Astrocyte of the cerebellum (primary cell): ENCODE measurements at regions not wholly inside any gene's neighbourhood (a gene's known extent, or its start where the extent isn't known, plus 50 kb on each side); places are given as distances from the start of the nearest gene placed in this dataset.

Experiments
- DNase-seq: peaks from one replicate; pipeline ENCODE4 v3.0.0-alpha.2; 2011; ENCODE audit warnings: low read depth
- H3K4me3 ChIP-seq: 2 replicates; pipeline ENCODE4 v1.5.1; 2011; ENCODE audit warnings: mild to moderate bottlenecking, low read depth, low read length, moderate library complexity
- in situ Hi-C: cut with HindIII; loops from 2 replicates; pipeline ENCODE4 v1.10.0; 2017; ENCODE audit warnings: low sequenced_read_pairs
- TF ChIP-seq, protein P1 (sequence below): IDR thresholded peaks from 2 replicates; pipeline ENCODE4 v1.5.1; 2012; ENCODE audit warnings: low read length, low read depth, moderate library complexity, mild to moderate bottlenecking; ENCODE audit errors: missing control alignments

DNA sequence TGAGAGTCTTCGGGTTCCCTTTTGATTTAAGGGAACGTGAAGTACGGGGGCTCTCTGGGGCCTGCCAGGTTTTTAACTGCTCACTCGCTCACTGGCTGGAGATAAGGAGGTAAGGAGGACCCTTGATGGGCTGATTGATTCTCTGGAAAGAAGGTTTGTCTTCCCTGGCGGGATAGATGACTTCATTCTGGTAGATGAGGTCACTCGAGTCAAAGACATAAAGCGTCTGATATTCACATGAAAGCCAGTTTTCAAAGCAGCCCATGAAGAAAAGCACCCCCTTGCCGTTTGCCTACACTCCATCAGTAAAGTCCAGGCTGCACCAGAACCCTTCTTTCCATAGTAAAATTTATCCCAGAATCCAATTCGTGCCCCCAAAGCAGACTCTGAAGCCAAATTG lies 233.7 kb upstream of the IRX5 start:
- TF ChIP-seq, protein P1, sequence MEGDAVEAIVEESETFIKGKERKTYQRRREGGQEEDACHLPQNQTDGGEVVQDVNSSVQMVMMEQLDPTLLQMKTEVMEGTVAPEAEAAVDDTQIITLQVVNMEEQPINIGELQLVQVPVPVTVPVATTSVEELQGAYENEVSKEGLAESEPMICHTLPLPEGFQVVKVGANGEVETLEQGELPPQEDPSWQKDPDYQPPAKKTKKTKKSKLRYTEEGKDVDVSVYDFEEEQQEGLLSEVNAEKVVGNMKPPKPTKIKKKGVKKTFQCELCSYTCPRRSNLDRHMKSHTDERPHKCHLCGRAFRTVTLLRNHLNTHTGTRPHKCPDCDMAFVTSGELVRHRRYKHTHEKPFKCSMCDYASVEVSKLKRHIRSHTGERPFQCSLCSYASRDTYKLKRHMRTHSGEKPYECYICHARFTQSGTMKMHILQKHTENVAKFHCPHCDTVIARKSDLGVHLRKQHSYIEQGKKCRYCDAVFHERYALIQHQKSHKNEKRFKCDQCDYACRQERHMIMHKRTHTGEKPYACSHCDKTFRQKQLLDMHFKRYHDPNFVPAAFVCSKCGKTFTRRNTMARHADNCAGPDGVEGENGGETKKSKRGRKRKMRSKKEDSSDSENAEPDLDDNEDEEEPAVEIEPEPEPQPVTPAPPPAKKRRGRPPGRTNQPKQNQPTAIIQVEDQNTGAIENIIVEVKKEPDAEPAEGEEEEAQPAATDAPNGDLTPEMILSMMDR: no peak
- H3K4me3 ChIP-seq: no peak overlapping the region
- no peak for DNase-seq
- in situ Hi-C loops: no loop called here

DNA sequence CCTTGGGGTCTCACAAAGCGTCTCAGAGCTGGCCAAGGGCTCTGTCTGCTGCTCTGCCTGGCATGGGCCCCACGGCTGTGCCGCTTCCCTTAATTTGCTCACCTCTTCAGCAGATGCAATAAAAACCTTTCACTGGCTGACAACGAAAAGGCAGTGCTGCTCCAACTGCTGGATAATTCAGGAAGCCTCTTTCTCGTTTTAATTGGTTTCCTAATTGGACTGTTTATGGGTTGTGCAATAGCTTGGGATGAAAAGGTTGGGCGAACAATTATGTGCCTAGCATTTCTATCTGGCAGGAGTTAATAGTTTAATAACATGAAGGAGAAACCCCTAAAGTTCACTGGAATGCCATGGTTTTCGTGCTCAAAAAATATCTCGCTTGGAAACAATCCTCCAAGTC lies 234.1 kb upstream of the IRX5 start:
- no peak overlapping the region for H3K4me3 ChIP-seq
- TF ChIP-seq, protein P1: no peak
- DNase-seq: no peak
- in situ Hi-C loops: no loop called here

DNA sequence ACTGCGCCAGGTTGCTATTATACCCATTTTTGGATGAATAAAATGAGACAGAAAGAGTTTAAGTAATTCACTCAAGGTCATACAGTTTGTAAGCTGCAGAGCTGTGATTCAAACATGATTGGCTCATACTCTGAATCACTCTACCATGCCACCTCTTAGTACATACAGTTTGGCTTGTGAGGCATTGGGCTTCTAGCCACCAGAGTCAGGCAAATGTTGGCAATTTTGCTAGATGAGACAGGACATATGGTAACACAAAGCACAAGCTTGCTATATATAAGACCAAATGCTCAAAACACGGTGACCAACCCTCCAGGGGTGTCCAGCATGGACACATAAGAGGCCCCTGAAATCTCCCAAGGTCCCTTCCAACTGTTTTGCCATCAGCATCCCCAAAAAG lies 236.0 kb upstream of the IRX5 start:
- no peak overlapping the region for H3K4me3 ChIP-seq
- in situ Hi-C loops: no loop called here
- TF ChIP-seq, protein P1: no peak
- DNase-seq: no peak

DNA sequence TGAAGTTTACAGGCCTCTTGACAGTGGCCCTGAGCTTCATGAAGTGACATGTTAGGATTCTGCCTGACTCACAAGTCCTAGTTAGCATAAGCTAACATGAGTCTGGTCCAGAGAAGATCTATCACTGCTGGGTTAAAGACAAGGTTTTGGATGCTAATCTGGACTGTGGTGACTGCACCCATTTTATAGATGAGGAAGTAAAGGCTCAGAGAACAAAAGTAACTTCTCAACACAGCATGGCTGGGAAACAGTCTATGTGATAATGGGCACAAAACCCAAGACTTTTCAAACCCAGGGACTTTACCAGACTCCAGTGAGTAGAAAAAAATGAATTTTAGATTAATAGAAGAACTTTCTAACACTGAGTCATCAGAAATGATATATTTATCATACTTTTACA lies 236.8 kb upstream of the IRX5 start:
- DNase-seq: no peak
- H3K4me3 ChIP-seq: no peak overlapping the region
- in situ Hi-C loops: no loop called here
- TF ChIP-seq, protein P1: no peak

DNA sequence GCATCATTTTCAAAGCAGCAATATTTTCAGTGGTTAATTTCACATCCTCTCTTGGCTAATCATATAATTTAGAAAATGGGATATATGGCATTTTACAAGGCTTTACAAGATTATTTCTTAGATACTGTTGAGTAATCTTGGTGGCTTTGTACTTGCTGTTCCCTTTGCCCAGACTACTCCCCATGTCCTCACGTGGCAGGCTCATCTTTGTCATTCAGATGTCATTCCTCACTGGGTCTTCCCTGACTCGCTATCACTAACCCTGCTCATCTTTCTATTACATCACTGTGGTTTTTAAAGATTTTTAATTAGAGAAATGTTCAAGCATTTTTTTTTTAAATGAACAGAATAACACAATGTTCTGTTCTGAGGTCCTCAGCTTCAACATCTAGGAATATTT lies 240.0 kb upstream of the IRX5 start:
- in situ Hi-C loops: no loop called here
- H3K4me3 ChIP-seq: no peak overlapping the region
- DNase-seq: no peak
- TF ChIP-seq, protein P1: no peak

DNA sequence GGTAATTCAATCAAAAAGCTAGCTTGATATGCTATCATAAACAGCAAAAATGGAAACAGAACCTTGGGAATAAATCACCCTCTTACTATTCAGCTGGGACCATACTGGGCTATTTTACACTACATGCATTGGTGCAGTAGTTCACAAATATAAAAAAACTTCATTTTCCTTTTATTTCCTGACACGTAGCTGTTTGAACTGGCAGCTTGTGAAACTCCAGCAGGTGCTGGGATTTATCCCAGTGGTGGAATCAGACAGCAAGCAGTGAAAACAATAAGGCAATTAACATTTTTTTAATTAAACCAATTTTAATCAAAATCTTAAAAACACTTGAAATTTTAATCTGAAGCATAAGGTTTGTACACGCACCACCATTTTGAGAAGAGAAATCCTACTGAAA lies 240.4 kb upstream of the IRX5 start:
- no peak for DNase-seq
- in situ Hi-C loops: no loop called here
- TF ChIP-seq, protein P1: no peak
- H3K4me3 ChIP-seq: no peak overlapping the region
